ENCODE measurements at regions not wholly inside any gene's neighbourhood (a gene's known extent, or its start where the extent isn't known, plus 50 kb on each side); places are given as distances from the start of the nearest gene placed in this dataset.

- Histone ChIP-seq H3K27ac (no peak overlapping the region), H3K27me3 (no peaks in the 10 kb centered on the region), H3K9me3 (no peaks in the 10 kb centered on the region), H3K36me3 (no peaks in the 10 kb centered on the region), H3K4me3 (no peak overlapping the region), H3K4me1 (peaks cover 0 to 5% (median 0%) of the 10 kb centered on the region in 12 donors)
- DNase-seq (no peak), ATAC-seq (peak; percentile 42 to 61 (median 45))
- 41 to 52% (median 45%) methylated on average over 2 of the region's 2 CpGs for WGBS, 4 donors
- TF ChIP-seq CTCF (IDR thresholded peaks at IDR 0.05) (no peak), POLR2A (IDR thresholded peaks at IDR 0.05) (no peak)
- intact Hi-C loops (cut with DNase I) = no loop called here
Measured at GRCh38 chr6:159456349-159456748, 236.7 kb downstream of the SOD2 start.

- no peaks in the 10 kb centered on the region for H3K9me3 ChIP-seq
- ATAC-seq (peak in 1 of 4 donors; percentile 37), DNase-seq (no peak)
- peaks cover 0 to 5% (median 0%) of the 10 kb centered on the region in 12 donors for H3K4me1 ChIP-seq
- no peaks in the 10 kb centered on the region for H3K27me3 ChIP-seq
- H3K36me3 ChIP-seq = no peaks in the 10 kb centered on the region
- no peak overlapping the region for H3K4me3 ChIP-seq
- WGBS, 4 donors = 85 to 92% (median 87%) methylated on average over 6 to 15 of the region's 15 CpGs
- no peak for TF ChIP-seq POLR2A (IDR thresholded peaks at IDR 0.05)
- no peak for TF ChIP-seq CTCF (IDR thresholded peaks at IDR 0.05)
- intact Hi-C loops (cut with DNase I) = no loop called here
- no peak overlapping the region for H3K27ac ChIP-seq
Measured at GRCh38 chr6:159455700-159456274, 237.3 kb downstream of the SOD2 start.

- peaks cover 0 to 4% (median 0%) of the 10 kb centered on the region in 9 donors for H3K27me3 ChIP-seq
- TF ChIP-seq CTCF (IDR thresholded peaks at IDR 0.05) (no peak), POLR2A (IDR thresholded peaks at IDR 0.05) (no peak)
- no peak for DNase-seq
- intact Hi-C loops (cut with DNase I) = no loop called here
- no peaks in the 10 kb centered on the region for H3K9me3 ChIP-seq
- no peak overlapping the region for H3K27ac ChIP-seq
- 23 to 55% (median 38%) methylated on average over 3 of the region's 3 CpGs for WGBS, 4 donors
- no peak overlapping the region for H3K4me3 ChIP-seq
- peaks cover 0 to 8% (median 0%) of the 10 kb centered on the region in 12 donors for H3K4me1 ChIP-seq
- H3K36me3 ChIP-seq = no peaks in the 10 kb centered on the region
- no peak for ATAC-seq
Measured at GRCh38 chr6:159450815-159451465, 242.1 kb downstream of the SOD2 start.

- DNase-seq = no peak
- H3K36me3 ChIP-seq = no peaks in the 10 kb centered on the region
- no peak overlapping the region for H3K4me3 ChIP-seq
- peaks cover 0 to 12% (median 0%) of the 10 kb centered on the region in 9 donors for H3K27me3 ChIP-seq
- no peak overlapping the region for H3K27ac ChIP-seq
- intact Hi-C loops (cut with DNase I) = no loop called here
- ATAC-seq = no peak
- peaks cover 0 to 8% (median 0%) of the 10 kb centered on the region in 12 donors for H3K4me1 ChIP-seq
- TF ChIP-seq POLR2A (IDR thresholded peaks at IDR 0.05) (no peak), CTCF (IDR thresholded peaks at IDR 0.05) (no peak)
- peaks cover 0 to 6% (median 0%) of the 10 kb centered on the region in 12 donors for H3K9me3 ChIP-seq
- WGBS, 4 donors = 62 to 69% (median 67%) methylated on average over 6 of the region's 6 CpGs
Measured at GRCh38 chr6:159446340-159446739, 246.7 kb downstream of the SOD2 start.
